ENCODE measurements at regions not wholly inside any gene's neighbourhood (a gene's known extent, or its start where the extent isn't known, plus 50 kb on each side); places are given as distances from the start of the nearest gene placed in this dataset.
"Not testable (repeated sequence)": the region's sequence is repeated elsewhere in the genome, so short reads cannot be mapped to it uniquely, and the experiment has no call there.

- DNase-seq (ENCODE audit: low read depth in 2 of 2): no peak
Observed at GRCh38 chr21:28282833-28283232, 709.8 kb downstream of the LTN1 start.

GRCh38 chr21:28281357-28281756, 711.3 kb downstream of the LTN1 start:
- not testable (repeated sequence) for DNase-seq (ENCODE audit: low read depth in 2 of 2)

DNA sequence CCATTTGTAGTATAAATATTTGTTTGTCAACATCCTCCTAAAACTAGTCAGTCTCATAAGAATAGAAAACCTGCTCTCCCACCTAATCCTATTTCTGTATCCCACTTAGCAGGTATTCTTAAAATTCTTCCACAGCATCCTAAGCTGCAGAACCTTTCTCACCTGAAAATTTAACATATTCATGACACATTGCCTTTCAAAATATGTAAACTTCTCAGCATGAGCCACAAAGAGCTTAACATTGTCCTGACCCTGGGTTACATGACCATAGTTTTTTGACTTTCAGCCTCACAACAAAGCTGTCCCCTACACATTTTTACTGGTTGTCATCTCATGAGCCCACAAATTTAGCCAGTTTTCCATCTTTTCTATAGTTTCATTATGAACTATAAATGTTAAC, 712.1 kb downstream of the LTN1 start:
- DNase-seq (ENCODE audit: low read depth in 2 of 2): no peak

- DNase-seq (ENCODE audit: low read depth in 2 of 2): no peak
Observed at GRCh38 chr21:28277324-28277723, 715.4 kb downstream of the LTN1 start.

GRCh38 chr21:28272272-28272992, 720.2 kb downstream of the LTN1 start:
- no peak for DNase-seq (ENCODE audit: low read depth in 2 of 2)

DNA sequence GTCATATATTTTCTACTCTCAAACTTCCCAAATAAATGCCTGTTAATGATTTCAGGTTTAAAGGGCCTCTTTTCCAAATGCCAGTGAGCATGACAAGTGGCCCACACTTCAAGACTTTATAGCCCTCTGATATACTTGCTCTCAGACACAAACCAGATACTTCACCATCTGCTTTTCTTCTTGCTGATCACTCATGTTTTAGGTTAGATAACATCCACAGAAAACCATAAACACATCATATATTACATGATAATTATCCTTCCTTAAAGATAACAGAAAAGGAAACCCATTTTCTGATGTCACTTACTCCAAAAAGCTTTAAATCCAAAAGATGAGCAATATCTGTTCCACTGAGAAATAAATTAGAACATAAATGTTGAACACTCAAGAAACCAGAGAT, 723.5 kb downstream of the LTN1 start:
- DNase-seq (ENCODE audit: low read depth in 2 of 2): no peak

DNA sequence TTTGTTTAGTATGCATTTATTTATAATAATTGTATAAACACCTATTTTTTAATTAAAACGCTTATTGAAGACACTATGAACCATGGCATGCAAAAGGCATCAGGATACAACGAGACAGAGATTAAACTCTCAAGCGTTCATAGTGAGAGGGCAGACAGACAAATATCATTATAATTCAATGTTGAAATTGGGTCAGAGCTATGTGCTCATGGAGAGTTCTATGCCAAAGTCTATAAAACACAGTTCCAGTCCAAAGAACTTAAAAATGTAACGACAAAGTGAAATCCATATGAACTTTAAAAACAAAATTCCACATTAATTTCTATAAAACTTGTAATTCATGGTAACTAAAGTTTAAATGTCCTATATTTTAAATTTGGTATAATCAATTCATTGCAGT, 724.0 kb downstream of the LTN1 start:
- DNase-seq (ENCODE audit: low read depth in 2 of 2): no peak

DNA sequence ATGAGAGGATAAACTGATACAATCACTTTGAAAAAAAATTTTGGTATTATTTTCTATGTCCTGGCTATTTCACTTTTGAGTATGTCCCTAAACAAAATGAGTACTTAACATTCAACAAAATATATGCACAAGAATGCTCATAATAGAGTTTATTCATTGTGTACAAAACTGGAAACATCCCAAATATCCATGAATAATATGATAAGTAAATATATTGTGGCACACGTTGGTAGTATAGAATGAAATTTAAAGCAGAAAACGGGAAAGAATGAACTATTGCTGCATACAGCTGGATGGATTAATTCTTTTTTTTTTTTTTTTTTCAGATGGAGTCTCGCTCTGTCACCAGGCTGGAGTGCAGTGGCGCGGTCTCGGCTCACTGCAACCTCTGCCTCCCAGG, 725.2 kb downstream of the LTN1 start:
- DNase-seq (ENCODE audit: low read depth in 2 of 2): no peak

GRCh38 chr21:28266061-28266460, 726.6 kb downstream of the LTN1 start:
- no peak for DNase-seq (ENCODE audit: low read depth in 2 of 2)

DNA sequence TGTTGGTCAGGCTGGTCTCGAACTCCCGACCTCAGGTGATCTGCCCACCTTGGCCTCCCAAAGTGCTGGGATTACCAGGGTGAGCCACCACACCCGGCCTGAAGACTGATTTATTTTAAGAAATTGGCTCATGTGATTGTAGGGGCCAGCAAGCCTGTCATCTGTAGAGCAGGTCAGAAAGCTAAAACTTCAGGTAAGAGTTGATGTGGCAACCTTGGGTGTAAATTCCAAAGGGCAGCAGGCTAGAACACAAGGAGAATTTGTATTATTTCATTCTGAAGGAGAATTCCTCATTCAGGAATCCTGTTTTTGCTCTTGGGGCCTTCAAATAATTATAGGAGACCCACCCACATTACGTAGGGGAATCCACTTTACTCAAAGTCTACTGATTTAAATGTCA, 728.7 kb downstream of the LTN1 start:
- no peak for DNase-seq (ENCODE audit: low read depth in 2 of 2)

GRCh38 chr21:28261298-28261697, 731.4 kb downstream of the LTN1 start:
- DNase-seq (ENCODE audit: low read depth in 2 of 2): no peak

DNA sequence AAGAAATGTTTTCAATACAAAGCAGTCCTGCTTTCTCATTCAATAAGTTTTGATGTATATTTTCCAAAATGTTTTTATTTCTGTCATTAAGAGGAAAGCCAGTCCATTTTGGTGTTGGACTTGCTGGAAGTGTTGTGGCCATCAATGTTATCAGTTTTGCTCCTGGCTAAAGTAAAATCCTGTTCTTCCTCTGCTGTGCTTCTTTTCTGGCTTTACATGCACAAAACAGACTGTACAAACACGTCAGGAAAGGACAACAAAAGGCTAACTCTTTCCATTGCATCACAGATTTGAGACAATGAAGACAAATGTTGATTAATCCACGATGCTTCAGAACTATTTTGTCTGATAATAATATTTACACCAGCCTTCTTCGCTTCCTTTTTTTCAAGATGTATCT, 735.4 kb downstream of the LTN1 start:
- no peak for DNase-seq (ENCODE audit: low read depth in 2 of 2)

DNA sequence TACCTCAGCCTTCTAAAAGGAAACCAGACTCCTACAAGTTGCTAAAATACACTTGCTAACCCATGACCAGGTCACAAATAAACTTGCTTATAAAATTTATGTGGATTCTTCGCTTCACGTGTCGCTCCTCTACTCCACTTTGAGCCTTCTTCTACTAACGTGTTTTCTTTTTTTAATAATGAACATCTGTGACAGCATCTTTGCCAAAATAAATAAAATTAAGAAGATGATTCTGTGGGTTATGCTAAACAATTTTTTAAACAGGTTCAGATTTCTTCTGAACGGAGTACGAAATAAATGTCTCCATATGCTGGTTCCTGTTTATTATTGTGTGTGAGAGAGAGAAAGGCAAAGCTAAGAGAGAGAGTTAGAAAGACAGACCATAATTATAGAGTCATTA, 735.8 kb downstream of the LTN1 start:
- no peak for DNase-seq (ENCODE audit: low read depth in 2 of 2)

GRCh38 chr21:28256420-28256831, 736.3 kb downstream of the LTN1 start:
- DNase-seq (ENCODE audit: low read depth in 2 of 2): no peak

GRCh38 chr21:28253961-28254360, 738.7 kb downstream of the LTN1 start:
- DNase-seq (ENCODE audit: low read depth in 2 of 2): no peak

- DNase-seq (ENCODE audit: low read depth in 2 of 2): no peak
Observed at GRCh38 chr21:28253338-28253737, 739.3 kb downstream of the LTN1 start.

GRCh38 chr21:28252928-28253327, 739.7 kb downstream of the LTN1 start:
- DNase-seq (ENCODE audit: low read depth in 2 of 2): no peak

- no peak for DNase-seq (ENCODE audit: low read depth in 2 of 2)
Observed at GRCh38 chr21:28250946-28251345, 741.7 kb downstream of the LTN1 start.

DNA sequence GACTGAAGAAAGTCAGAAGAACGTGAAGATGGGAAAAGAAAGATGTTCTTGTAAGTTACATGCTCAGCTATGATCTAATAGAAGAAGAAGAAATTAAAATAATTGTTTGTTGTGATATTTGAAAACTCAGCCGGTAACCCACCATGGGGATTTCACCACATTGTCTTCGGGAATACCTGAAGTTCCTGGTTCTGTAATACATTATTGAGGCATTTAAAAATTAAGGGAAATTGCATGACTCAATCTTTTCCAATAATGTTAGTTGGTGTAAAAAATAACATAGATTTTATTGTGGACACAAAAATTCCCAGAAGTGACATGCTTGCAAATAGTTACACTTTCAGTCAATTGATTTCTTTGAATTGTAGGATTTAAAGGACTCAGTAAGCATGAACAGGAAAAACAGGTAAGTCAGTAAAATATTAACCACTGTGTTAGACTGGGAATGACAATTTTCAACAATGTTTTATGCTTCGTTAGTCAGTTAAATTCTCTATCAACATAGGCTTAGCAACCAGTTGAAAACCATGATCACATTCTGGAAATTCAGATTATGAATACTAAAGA, 745.1 kb downstream of the LTN1 start:
- no peak for DNase-seq (ENCODE audit: low read depth in 2 of 2)

GRCh38 chr21:28240586-28240985, 752.1 kb downstream of the LTN1 start:
- no peak for DNase-seq (ENCODE audit: low read depth in 2 of 2)

DNA sequence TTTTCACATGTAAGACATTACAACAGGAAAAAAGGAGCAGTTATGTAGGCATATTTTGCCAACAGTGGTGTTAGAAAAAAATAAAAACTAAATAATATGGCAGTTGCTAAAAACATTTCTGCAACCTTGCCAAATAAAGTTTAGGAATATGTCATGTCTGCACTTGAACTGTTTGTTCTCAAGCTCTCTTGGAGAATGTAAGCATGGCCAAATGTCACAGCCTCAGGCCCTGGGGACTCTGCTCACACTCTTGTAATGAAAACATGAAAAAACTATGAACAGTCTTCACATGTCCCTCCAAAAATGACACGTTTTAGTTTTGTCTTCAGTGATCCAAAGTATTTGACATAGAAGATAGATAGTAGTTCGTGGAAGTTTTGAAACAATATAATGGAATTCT, 753.3 kb downstream of the LTN1 start:
- DNase-seq (ENCODE audit: low read depth in 2 of 2): no peak

DNA sequence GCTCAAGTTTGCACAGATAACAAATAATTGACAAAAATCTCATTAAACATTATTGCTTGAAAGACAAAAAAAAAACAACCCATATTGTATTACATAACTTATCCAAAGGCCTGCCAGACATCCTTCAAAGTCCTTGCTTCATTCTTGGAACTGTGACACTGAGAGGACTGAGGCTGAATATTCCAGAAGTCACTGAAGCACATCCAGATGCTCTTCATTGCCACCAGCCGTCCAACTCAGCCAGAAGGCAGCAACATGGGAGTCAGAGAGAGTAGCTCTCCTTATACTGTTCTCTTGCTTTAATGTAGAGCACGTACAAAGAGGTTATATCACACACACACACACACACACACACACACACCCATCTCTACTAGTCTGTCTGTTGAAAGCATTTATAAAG, 755.0 kb downstream of the LTN1 start:
- no peak for DNase-seq (ENCODE audit: low read depth in 2 of 2)

DNA sequence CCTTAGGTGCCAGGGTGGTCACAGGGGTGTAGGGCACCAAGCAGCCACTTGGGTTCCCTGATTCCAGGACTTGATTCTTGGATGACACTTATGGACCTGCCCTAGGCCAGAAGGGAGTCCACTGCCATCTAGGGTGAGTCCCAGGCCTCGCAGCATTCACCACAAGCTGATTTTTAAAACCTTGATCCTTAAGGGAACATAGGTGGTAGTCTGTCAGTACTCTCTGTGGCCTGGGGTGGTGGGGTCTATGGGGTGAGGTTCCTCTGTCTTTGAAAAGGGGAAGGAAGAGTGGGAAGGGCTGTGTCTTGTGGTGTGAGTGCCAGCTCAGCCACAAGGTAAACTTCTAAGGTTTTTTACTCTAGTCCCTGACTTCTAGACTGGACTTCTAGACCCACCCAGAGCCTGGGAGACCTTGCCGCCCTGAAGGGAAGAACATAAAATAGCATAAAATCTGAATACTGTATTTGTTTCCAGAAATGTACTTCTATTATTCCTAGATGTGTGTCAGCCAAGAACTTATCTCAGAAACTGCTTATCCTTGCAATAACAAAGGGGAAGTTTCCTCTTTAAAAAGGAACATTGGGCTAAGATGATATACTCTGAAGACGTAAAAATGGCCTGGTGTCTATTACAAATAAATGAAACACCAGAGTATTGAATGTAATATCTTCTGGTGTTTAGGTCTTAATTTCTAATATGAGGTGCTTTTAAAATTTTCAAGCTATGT, 757.3 kb downstream of the LTN1 start:
- no peak for DNase-seq (ENCODE audit: low read depth in 2 of 2)

All from stimulated activated CD8-positive, alpha-beta memory T cell treated with anti-CD3 and anti-CD28 coated beads, Interleukin-15, amount 100 ng/mL, for 48 hours (primary cell).